HG03097 (cell line): ENCODE measurements at regions not wholly inside any gene's neighbourhood (a gene's known extent, or its start where the extent isn't known, plus 50 kb on each side); places are given as distances from the start of the nearest gene placed in this dataset.

Experiments used
- ATAC-seq: cut with Tn5 transposase; IDR thresholded peaks from one replicate; pipeline ENCODE4 v1.9.1; 2021; ENCODE audit not compliant: unreplicated experiment, low FRiP score

DNA sequence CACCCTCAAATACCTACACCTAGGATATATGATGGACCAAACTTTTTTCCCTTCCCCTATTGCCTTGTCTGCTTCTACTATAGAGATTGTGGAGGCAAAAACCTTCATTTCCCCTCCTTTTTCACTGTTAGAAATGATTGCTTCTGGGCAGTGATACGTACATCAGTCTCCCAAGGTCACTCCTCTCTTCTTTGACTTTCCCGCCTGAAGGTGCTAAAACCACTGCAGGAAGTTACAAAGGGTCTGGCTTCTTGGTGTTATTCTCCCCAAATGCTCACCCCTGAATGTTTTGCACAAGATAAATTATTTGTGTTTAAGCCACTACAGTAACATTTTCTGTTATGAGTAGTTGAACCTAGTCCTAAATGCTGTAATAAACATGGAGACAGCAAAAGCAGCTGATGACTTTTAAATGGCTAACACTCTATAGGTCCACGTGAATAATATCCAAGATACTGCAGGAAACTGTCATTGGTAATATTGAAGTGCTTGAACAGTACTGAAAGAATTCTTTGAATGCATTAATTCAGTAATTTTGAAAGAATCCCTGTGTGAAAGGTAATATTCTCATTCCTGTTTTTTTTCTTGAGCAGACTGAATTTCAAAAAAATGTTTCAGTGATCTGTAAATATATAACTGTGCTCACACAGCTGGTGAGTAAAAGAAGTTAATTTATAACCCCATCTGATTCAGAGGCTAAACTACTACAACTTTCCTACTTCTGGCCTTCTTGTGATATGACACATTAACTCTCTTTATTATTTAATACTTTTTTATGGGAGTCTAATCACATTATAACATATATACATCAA is 865.1 kb downstream of the EFNB2 start:
- ATAC-seq = no peak

- no peak for ATAC-seq
Observed at GRCh38 chr13:105665284-105665683, 870.2 kb downstream of the EFNB2 start.

DNA sequence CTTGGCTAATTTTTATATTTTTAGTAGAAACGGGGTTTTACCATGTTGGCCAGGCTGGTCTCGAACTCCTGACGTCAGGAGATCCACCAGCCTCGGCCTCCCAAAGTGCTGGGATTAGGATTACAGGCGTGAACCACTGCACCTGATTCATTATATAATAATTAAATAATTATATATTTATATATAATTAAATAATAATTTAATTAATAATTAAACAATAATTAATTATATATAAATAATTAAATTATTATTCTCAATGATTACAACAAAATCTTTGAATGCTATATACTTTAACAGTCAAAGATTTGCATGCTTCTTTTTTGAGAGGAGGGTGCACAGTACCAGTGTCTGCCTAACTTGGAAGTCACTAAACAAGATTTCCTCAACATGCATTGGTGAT is 872.3 kb downstream of the EFNB2 start:
- ATAC-seq = no peak

DNA sequence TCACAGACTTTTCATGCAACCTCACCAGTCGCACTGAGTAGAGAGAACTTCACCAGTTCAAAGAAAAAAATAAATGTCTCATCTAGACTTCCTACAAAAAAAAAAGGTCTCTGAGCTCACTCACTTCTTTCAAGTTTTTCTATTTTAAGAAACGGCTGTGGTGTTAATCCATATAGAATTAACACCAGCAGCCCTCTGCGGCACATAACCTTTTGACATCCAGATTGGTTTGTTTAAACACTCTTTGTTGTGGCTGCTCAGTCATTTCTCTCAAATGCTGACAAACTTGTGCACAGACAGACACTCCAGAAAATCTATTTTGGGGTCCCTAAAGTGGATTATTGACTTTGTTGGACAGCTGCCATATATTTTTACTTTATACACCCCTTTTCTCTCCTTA is 874.9 kb downstream of the EFNB2 start:
- no peak for ATAC-seq

DNA sequence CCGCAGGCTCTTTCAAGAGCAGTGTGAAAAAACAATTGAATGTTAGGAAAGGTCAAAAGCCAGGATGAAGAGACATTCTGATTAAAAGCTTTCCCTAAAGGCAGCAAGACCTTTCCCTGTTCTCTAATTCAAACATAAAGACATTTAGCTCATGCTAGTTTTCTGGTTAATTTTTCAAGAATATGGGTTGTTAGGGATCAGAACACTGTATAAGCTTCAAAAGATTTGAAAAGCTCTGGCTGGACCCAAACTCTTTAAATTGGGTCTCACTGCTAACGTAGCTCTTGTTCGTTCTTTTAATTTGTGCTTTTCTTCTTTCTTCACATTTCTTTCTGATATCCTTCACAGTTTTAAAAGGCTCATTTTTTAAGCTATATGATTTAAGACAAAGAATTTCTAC is 877.0 kb downstream of the EFNB2 start:
- no peak for ATAC-seq

- ATAC-seq = no peak
Observed at GRCh38 chr13:105655046-105655445, 880.4 kb downstream of the EFNB2 start.

DNA sequence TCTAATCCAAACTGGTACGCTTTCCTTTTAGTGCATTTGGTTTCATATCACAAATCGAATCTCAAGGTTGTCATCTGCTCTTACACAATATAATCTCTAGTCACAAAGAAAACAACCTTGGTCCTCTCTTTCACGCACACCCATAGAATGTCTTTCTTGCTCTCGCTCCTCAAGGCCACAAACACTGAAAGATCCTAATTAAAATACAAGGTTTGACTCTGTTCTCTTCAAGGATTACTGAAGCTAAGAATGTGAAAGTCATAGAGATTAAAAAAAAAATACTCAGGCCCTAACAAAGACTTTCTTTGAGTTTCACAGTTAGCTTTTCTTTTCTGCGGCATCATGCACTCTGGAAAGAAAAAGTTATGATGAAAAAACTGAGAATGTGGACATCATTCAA is 891.5 kb downstream of the EFNB2 start:
- no peak for ATAC-seq

- ATAC-seq = no peak
Observed at GRCh38 chr13:105642511-105642958, 892.9 kb downstream of the EFNB2 start.

DNA sequence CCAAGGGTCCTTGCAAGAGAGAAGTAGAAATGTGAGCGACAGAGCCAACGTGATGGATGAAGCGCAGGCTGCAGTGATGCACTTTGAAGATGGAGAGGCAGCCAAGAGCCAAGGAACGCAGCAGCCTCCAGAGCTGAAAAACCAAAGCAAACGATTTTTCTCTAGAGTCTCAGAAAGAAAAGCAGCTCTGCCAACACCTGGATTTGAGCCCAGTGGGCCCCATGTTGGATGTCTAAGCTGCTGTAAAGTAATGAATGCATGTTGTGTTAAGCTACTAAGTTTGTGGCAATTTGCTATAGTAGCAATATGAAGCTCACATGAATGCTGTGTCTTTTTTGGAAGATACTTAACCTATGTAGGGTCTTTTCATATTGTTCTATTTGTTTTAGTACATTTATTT is 894.3 kb downstream of the EFNB2 start:
- no peak for ATAC-seq

GRCh38 chr13:105638426-105638825 is 897.0 kb downstream of the EFNB2 start:
- no peak for ATAC-seq

DNA sequence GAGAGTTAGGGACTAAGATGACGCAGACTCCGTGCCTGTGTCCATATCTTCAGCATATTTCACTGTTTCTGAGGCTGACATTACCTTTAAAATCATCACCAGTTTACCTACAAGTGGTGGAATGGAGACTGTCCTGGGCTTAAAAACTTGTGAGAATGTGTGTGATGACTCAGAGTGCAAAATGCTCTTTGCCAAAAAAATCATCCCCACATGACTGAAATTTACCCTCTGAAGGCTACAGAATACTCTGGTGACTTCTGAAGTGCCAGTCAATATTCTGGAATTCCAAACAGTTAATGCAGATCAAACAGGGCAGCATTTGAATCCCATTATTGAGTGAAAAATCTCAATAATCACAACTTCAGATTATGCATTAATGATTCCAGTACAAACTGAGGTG is 901.4 kb downstream of the EFNB2 start:
- no peak for ATAC-seq

GRCh38 chr13:105630431-105630830 is 905.0 kb downstream of the EFNB2 start:
- ATAC-seq = no peak

GRCh38 chr13:105627270-105627669 is 908.2 kb downstream of the EFNB2 start:
- no peak for ATAC-seq

GRCh38 chr13:105625691-105626090 is 909.8 kb downstream of the EFNB2 start:
- ATAC-seq = no peak

- no peak for ATAC-seq
Observed at GRCh38 chr13:105616333-105617075, 919.0 kb downstream of the EFNB2 start.

GRCh38 chr13:105612541-105612940 is 922.9 kb downstream of the EFNB2 start:
- no peak for ATAC-seq

GRCh38 chr13:105611424-105611823 is 924.0 kb downstream of the EFNB2 start:
- no peak for ATAC-seq

DNA sequence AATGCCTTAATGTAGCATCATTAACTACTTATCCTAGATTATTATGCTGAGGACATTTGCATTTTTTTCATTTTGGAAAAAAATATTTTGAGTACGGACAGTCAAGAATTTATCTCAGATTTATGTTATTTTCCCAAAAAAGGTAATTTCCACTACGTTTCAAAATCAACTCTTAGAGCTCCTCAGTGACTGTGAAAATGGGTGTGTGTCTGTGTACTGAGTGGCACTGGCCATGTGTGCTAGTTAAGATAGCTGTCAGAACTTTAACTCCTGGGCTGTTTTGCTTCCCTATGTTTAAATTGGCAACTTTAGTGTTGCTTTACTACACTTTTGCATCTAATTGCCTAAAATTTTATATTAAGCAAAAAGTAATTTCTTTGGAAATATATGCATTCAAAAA is 927.4 kb downstream of the EFNB2 start:
- no peak for ATAC-seq

DNA sequence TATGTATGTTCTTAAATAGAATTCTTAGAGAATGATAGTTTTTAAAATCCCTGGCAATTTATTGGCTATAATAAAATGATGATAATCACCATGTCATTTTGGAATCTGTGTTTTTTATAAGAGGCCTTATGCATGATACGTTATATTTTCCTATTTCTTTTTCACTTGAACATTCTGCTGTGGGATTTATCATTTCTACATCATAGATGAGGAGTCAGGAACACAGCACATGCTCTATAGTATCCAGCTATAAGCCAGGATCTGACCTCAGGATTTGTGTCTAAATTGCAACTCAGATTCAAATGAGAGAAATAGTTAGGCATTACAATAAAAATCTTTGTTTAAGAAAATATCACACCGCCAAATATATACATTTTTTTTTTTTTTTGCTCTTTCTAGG is 928.0 kb downstream of the EFNB2 start:
- no peak for ATAC-seq

DNA sequence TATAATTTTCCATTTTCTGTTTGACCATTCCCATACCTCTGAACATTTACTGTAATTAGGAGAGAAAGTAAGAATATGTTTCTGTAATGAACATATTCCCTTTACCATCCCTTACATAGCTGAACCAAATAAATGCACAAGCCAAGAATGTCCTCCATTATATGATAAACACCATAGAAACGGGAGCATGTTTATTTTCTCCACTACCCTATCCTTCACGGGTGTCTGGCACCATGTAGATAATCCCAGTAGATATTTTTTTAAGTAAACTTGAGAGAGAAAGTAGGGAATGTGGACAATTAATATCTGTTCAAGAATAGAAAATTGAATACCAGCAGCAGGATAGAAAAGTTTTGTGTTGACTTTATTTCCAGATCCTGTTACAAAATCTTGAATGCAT is 928.4 kb downstream of the EFNB2 start:
- ATAC-seq = no peak

GRCh38 chr13:105602956-105603670 is 932.3 kb downstream of the EFNB2 start:
- no peak for ATAC-seq
